Neural progenitor cell (in vitro differentiated cells): ENCODE measurements at regions not wholly inside any gene's neighbourhood (a gene's known extent, or its start where the extent isn't known, plus 50 kb on each side); places are given as distances from the start of the nearest gene placed in this dataset.

Source experiments
- EZH2 ChIP-seq: fragments of 200-600 bp; sonication (generic); IDR thresholded peaks from 2 replicates; pipeline ENCODE4 v1.6.1; 2017; ENCODE audit warnings: antibody characterized with exemption, mild to moderate bottlenecking, moderate library complexity
- TF ChIP-seq, protein P1 (sequence below): fragments of 200-600 bp; sonication (generic); IDR thresholded peaks from 2 replicates; pipeline ENCODE4 v1.5.1; 2017; ENCODE audit warnings: antibody characterized with exemption, mild to moderate bottlenecking

GRCh38 chr12:66836623-66837310, 157.9 kb upstream of the GRIP1 start:
- TF ChIP-seq, protein P1, sequence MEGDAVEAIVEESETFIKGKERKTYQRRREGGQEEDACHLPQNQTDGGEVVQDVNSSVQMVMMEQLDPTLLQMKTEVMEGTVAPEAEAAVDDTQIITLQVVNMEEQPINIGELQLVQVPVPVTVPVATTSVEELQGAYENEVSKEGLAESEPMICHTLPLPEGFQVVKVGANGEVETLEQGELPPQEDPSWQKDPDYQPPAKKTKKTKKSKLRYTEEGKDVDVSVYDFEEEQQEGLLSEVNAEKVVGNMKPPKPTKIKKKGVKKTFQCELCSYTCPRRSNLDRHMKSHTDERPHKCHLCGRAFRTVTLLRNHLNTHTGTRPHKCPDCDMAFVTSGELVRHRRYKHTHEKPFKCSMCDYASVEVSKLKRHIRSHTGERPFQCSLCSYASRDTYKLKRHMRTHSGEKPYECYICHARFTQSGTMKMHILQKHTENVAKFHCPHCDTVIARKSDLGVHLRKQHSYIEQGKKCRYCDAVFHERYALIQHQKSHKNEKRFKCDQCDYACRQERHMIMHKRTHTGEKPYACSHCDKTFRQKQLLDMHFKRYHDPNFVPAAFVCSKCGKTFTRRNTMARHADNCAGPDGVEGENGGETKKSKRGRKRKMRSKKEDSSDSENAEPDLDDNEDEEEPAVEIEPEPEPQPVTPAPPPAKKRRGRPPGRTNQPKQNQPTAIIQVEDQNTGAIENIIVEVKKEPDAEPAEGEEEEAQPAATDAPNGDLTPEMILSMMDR: no peak
- TF ChIP-seq EZH2: no peak
